ENCODE measurements at regions not wholly inside any gene's neighbourhood (a gene's known extent, or its start where the extent isn't known, plus 50 kb on each side); places are given as distances from the start of the nearest gene placed in this dataset.

DNA sequence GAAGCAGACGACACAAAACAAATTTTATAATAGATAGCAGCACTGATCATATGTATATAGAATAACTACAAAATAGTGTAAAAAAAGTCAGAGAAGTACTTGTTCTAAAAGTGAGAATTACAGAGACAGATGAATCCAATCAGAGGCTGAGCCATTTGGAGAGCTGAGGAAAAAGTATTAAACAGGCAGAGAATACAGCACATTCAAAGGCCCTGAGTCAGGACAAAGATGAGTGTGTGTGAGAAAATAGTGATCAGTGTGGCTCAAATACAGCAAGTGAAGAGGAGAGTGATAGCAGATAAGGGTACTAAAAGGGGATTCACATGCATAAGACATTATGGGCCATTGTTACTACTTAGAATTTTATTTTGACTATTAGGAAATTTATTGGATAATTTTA is 430.6 kb upstream of the BRINP3 start:
- TF ChIP-seq, protein P1, sequence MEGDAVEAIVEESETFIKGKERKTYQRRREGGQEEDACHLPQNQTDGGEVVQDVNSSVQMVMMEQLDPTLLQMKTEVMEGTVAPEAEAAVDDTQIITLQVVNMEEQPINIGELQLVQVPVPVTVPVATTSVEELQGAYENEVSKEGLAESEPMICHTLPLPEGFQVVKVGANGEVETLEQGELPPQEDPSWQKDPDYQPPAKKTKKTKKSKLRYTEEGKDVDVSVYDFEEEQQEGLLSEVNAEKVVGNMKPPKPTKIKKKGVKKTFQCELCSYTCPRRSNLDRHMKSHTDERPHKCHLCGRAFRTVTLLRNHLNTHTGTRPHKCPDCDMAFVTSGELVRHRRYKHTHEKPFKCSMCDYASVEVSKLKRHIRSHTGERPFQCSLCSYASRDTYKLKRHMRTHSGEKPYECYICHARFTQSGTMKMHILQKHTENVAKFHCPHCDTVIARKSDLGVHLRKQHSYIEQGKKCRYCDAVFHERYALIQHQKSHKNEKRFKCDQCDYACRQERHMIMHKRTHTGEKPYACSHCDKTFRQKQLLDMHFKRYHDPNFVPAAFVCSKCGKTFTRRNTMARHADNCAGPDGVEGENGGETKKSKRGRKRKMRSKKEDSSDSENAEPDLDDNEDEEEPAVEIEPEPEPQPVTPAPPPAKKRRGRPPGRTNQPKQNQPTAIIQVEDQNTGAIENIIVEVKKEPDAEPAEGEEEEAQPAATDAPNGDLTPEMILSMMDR (conservative IDR thresholded peaks at IDR 0.05 in 1 of 2, IDR thresholded peaks at IDR 0.05 in 1 of 2; ENCODE audit: low read depth in 1 of 2, low read length in 2 of 2): no peak
- TF ChIP-seq EZH2 (IDR thresholded peaks at IDR 0.05; ENCODE audit: low read length, missing control alignments): no peak

Measured in fibroblast of lung (primary cell).